Esophagus squamous epithelium (tissue), 4 donors: ENCODE measurements at regions not wholly inside any gene's neighbourhood (a gene's known extent, or its start where the extent isn't known, plus 50 kb on each side); places are given as distances from the start of the nearest gene placed in this dataset.

ENCODE experiments used
- CTCF ChIP-seq, 6 experiments: fragments of 450-650 bp in 4 of 6; fragments of 200-600 bp in 2 of 6; sonication (generic) in 2 of 6; IDR thresholded peaks; one replicate each; pipeline ENCODE4 v1.5.1; 2016 to 2019; ENCODE audit warnings: antibody characterized with exemption in 6 of 6, mild to moderate bottlenecking in 4 of 6, moderate library complexity in 4 of 6
- POLR2A ChIP-seq, 4 donors: fragments of 450-650 bp; IDR thresholded peaks; one replicate each; pipeline ENCODE4 v1.6.1; 2017; ENCODE audit warnings: antibody characterized with exemption in 4 of 4, mild to moderate bottlenecking in 4 of 4, moderate library complexity in 3 of 4

GRCh38 chr18:47755102-47755456, 175.4 kb downstream of the SMAD2 start:
- no peak for TF ChIP-seq CTCF (IDR thresholded peaks at IDR 0.05)
- no peak for TF ChIP-seq POLR2A (IDR thresholded peaks at IDR 0.05)
